DND-41 (cell line): ENCODE measurements at regions not wholly inside any gene's neighbourhood (a gene's known extent, or its start where the extent isn't known, plus 50 kb on each side); places are given as distances from the start of the nearest gene placed in this dataset.

Experiments
- CTCF ChIP-seq: IDR thresholded peaks from 2 replicates; pipeline ENCODE4 v1.5.1; 2012; ENCODE audit warnings: borderline replicate concordance, low read length, moderate library complexity, mild to moderate bottlenecking; ENCODE audit not compliant: poor library complexity, severe bottlenecking; ENCODE audit errors: extremely low read depth
- EZH2 ChIP-seq: IDR thresholded peaks from 3 replicates; pipeline ENCODE4 v1.6.1; 2012; ENCODE audit warnings: borderline replicate concordance, low read depth, mild to moderate bottlenecking, moderate library complexity, low read length, inconsistent platforms; ENCODE audit not compliant: severe bottlenecking

GRCh38 chr15:85298941-85299340 lies 81.5 kb upstream of the AKAP13 start:
- no peak for TF ChIP-seq EZH2
- TF ChIP-seq CTCF = no peak
